Lower leg skin (tissue), 4 donors: ENCODE measurements at regions not wholly inside any gene's neighbourhood (a gene's known extent, or its start where the extent isn't known, plus 50 kb on each side); places are given as distances from the start of the nearest gene placed in this dataset.

Source experiments
- DNase-seq, 2 donors: peaks; one replicate each; pipeline ENCODE4 v3.0.0-alpha.2; 2019; ENCODE audit warnings: low spot score in 2 of 2
- H3K4me3 ChIP-seq: fragments of 200-600 bp; sonication (generic); 2 replicates; pipeline ENCODE4 v1.5.1; 2017; ENCODE audit warnings: mild to moderate bottlenecking, low read depth; ENCODE audit not compliant: poor library complexity, severe bottlenecking
- CTCF ChIP-seq, 3 donors: fragments of 450-650 bp; IDR thresholded peaks; one replicate each; pipeline ENCODE4 v1.5.1; 2016; ENCODE audit warnings: antibody characterized with exemption in 3 of 3, mild to moderate bottlenecking in 3 of 3, moderate library complexity in 2 of 3
- POLR2A ChIP-seq, 2 donors: fragments of 450-650 bp; IDR thresholded peaks; one replicate each; pipeline ENCODE4 v1.6.1; 2016 to 2017; ENCODE audit warnings: antibody characterized with exemption in 2 of 2, mild to moderate bottlenecking in 1 of 2, moderate library complexity in 1 of 2
- WGBS, 2 donors: methylation state at CpG; one replicate each; pipeline ENCODE4 v1.1.5; 2018; 5-methylcytosine and 5-hydroxymethylcytosine counted together
- intact Hi-C: fragments of 100-400 bp; cut with DNase I; formaldehyde crosslinking; loops from one replicate; pipeline ENCODE4 v1.15.0; 2023; ENCODE audit warnings: low total_unique reads

DNA sequence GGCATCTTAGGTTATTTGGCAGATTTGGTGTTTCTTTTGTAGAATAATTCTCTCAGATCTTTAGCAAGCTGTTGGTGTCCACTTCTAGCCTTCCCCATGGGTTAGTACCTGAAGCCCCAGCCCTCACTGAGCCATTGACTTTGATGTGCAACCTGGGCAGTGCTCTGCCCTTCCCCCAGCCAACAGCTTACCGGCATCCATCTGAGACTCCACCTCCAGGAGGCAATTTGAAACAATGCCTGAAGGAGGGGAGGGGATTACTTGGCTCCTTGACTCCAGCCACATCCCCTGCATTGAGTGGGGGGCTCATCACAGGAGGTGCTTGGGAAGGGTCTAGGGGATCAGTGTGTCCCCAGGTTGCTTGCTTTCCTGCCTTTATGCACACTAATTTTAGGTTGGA lies 114.8 kb downstream of the TRIM29 start:
- DNase-seq = peak in 1 of 2 donors; percentile 37
- intact Hi-C loops = no loop called here
- 7 to 18% methylated on average over 1 of the region's 1 CpG for WGBS, 2 donors
- no peak for TF ChIP-seq CTCF (IDR thresholded peaks at IDR 0.05)
- TF ChIP-seq POLR2A (IDR thresholded peaks at IDR 0.05) = no peak
- H3K4me3 ChIP-seq = no peak overlapping the region

DNA sequence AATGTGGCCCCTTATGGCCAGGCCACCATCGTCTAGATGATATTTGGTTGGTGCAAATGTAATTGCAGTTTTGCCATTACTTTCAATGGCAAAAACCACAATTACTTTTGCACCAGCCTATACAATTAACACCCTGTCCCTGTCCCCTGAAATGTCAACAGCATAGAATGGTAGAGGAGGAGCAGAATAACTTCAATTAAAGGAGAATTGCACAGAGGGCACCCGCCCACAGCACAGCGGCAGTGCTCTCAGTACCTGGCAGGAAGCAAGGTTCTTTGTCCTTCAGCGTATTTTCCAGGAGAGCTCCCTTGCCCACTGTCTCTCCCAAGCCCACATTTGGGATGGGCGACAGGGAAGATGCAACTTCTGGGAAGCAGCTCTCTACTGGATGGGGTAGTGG lies 115.3 kb downstream of the TRIM29 start:
- peak in 1 of 2 donors; percentile 54 for DNase-seq
- WGBS, 2 donors = 81 to 89% methylated on average over 5 of the region's 5 CpGs
- intact Hi-C loops = no loop called here
- no peak overlapping the region for H3K4me3 ChIP-seq
- TF ChIP-seq CTCF (IDR thresholded peaks at IDR 0.05) = no peak
- TF ChIP-seq POLR2A (IDR thresholded peaks at IDR 0.05) = no peak

DNA sequence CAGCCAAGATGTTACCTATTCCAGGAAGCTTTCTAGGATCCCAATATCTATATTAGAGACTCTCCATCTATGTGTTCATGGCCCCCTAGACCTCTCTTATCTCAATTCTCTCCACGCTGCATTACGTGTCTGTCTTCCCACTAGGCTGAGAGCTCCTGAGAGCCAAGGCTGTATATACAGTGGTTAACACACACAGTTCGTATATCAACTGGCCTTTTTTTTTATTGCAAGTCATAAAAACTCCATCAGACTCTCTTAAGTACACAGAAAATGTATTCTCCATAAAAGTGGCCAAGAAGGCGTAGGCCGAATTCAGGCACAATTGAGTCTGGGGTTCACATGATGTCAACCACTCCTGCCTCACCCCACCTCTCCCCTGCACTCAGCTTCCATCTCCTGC lies 115.9 kb downstream of the TRIM29 start:
- DNase-seq = no peak
- WGBS, 2 donors = 89 to 91% methylated on average over 5 of the region's 5 CpGs
- intact Hi-C loops = no loop called here
- no peak overlapping the region for H3K4me3 ChIP-seq
- TF ChIP-seq POLR2A (IDR thresholded peaks at IDR 0.05) = no peak
- no peak for TF ChIP-seq CTCF (IDR thresholded peaks at IDR 0.05)

GRCh38 chr11:120021391-120021953 lies 116.4 kb downstream of the TRIM29 start:
- no peak overlapping the region for H3K4me3 ChIP-seq
- intact Hi-C loops = no loop called here
- 84 to 95% methylated on average over 7 of the region's 7 CpGs for WGBS, 2 donors
- TF ChIP-seq CTCF (IDR thresholded peaks at IDR 0.05) (no peak), POLR2A (IDR thresholded peaks at IDR 0.05) (no peak)
- peak in 1 of 2 donors; percentile 39 for DNase-seq

- no peak for TF ChIP-seq POLR2A (IDR thresholded peaks at IDR 0.05)
- TF ChIP-seq CTCF (IDR thresholded peaks at IDR 0.05) = no peak
- 68 to 84% methylated on average over 2 of the region's 2 CpGs for WGBS, 2 donors
- DNase-seq = peak in 1 of 2 donors; percentile 20
- intact Hi-C loops = no loop called here
- no peak overlapping the region for H3K4me3 ChIP-seq
These were observed 116.9 kb downstream of the TRIM29 start for GRCh38 chr11:120020981-120021380.

DNA sequence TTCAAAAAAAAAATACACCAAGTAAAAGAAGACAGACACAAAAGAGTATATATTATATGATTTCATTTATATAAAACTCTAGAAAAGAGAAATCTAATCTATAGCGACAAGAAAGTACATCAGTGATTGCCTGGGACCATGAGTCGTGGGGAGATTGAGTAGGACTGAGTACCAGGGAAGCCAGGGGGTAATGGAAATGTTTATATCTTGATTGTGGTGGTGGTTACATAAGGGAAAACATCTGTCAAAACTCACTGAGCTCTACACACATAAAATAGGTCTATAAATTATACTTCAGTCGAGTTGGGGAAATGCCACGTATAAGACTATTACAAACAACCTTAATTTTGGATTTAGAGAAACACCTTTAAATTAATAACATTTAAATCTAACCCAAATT lies 117.4 kb downstream of the TRIM29 start:
- no peak for DNase-seq
- TF ChIP-seq CTCF (IDR thresholded peaks at IDR 0.05) = no peak
- no peak for TF ChIP-seq POLR2A (IDR thresholded peaks at IDR 0.05)
- H3K4me3 ChIP-seq = no peak overlapping the region
- WGBS, 2 donors = 71 to 77% methylated on average over 4 of the region's 4 CpGs
- intact Hi-C loops = no loop called here
